ENCODE measurements at regions not wholly inside any gene's neighbourhood (a gene's known extent, or its start where the extent isn't known, plus 50 kb on each side); places are given as distances from the start of the nearest gene placed in this dataset.

DNA sequence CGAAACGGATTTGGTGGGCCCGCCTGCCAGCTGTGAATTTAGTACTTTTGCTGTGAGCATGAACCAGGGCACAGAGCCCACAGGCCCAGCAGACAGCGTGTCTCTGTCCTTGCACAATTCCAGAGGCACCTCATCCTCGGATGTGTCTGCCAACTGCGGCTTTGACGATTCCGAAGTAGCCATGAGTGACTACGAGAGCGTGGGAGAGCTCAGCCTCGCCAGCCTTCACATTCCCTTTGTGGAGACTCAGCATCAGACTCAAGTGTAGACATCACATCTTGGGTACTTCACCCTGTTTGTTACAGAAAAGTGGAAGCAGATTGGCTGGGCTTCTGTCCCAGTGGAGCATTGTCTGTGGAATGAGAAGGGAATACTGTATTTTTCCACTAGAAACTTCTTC, 78.6 kb upstream of the MTNR1B start:
- ChIA-PET CTCF (ENCODE audit: low intra/inter-chr PET ratio, low total read pairs) (no interaction called here), POLR2A (no interaction called here)
- Histone ChIP-seq H3K4me3 (replicated peaks in 1 of 3; ENCODE audit: insufficient read depth in 1 of 3, low read depth in 2 of 3, low read length in 3 of 3) (no peak overlapping the region), H4K20me1 (ENCODE audit: insufficient read depth, low read length) (no peaks in the 10 kb centered on the region), H3K4me1 (ENCODE audit: insufficient read depth, low read length) (no peaks in the 10 kb centered on the region), H3K79me2 (ENCODE audit: insufficient read depth, low read length) (no peaks in the 10 kb centered on the region), H3K27ac (ENCODE audit: extremely low read length, insufficient read depth, low read length) (no peak overlapping the region), H3K36me3 (replicated peaks in 1 of 2; ENCODE audit: control insufficient read depth in 1 of 2, insufficient read depth in 2 of 2, low read length in 2 of 2) (no peaks in the 10 kb centered on the region), H3K4me2 (ENCODE audit: low read depth, low read length) (no peak overlapping the region), H3K9ac (ENCODE audit: insufficient read depth, low read depth, low read length) (no peak overlapping the region), H3K9me3 (ENCODE audit: low read length) (no peaks in the 10 kb centered on the region), H2AFZ (ENCODE audit: low read length) (no peak overlapping the region), H3K27me3 (ENCODE audit: control insufficient read depth in 1 of 2, insufficient read depth in 2 of 2, low read length in 2 of 2) (no peaks in the 10 kb centered on the region)
- WGBS (ENCODE audit: low lambda C conversion rate) = 62% methylated on average over 7 of the region's 11 CpGs
- DNase-seq (ENCODE audit: low spot score) (no peak), FAIRE-seq (no peak), ATAC-seq (no peak)
- in situ Hi-C loops (cut with HindIII; ENCODE audit: extremely low pct_ligation_motif_present, low pct_unique_long_range_greater_than_20kb) = no loop called here
- intact Hi-C loops (cut with micrococcal nuclease; ENCODE audit: unreplicated experiment) = no loop called here
- TF ChIP-seq ZNF430 (CRISPR knock-in tag; IDR thresholded peaks at IDR 0.05) = no peak
- no peak for TF ChIP-seq TBX2 (CRISPR knock-in tag; IDR thresholded peaks at IDR 0.05; ENCODE audit: borderline replicate concordance)
- TF ChIP-seq EHMT2 (IDR thresholded peaks at IDR 0.05; ENCODE audit: borderline replicate concordance, low read depth, low read length) = no peak
- no peak for TF ChIP-seq CCAR2 (optimal IDR thresholded peaks at IDR 0.05; ENCODE audit: low read depth, low read length)
- TF ChIP-seq ZBTB3 (CRISPR knock-in tag; IDR thresholded peaks at IDR 0.05; ENCODE audit: borderline replicate concordance, low read depth) = no peak
- TF ChIP-seq, protein P1, sequence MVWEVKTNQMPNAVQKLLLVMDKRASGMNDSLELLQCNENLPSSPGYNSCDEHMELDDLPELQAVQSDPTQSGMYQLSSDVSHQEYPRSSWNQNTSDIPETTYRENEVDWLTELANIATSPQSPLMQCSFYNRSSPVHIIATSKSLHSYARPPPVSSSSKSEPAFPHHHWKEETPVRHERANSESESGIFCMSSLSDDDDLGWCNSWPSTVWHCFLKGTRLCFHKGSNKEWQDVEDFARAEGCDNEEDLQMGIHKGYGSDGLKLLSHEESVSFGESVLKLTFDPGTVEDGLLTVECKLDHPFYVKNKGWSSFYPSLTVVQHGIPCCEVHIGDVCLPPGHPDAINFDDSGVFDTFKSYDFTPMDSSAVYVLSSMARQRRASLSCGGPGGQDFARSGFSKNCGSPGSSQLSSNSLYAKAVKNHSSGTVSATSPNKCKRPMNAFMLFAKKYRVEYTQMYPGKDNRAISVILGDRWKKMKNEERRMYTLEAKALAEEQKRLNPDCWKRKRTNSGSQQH (CRISPR knock-in tag; IDR thresholded peaks at IDR 0.05; ENCODE audit: low read depth) = no peak
- TF ChIP-seq RBAK (CRISPR knock-in tag; IDR thresholded peaks at IDR 0.05) = no peak
- no peak for TF ChIP-seq NPAS2 (CRISPR knock-in tag; IDR thresholded peaks at IDR 0.05; ENCODE audit: borderline replicate concordance)
- TF ChIP-seq NKX3-1 (CRISPR knock-in tag; IDR thresholded peaks at IDR 0.05) = no peak
- TF ChIP-seq, protein P2, sequence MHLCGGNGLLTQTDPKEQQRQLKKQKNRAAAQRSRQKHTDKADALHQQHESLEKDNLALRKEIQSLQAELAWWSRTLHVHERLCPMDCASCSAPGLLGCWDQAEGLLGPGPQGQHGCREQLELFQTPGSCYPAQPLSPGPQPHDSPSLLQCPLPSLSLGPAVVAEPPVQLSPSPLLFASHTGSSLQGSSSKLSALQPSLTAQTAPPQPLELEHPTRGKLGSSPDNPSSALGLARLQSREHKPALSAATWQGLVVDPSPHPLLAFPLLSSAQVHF (CRISPR knock-in tag; IDR thresholded peaks at IDR 0.05) = no peak
- TF ChIP-seq ZNF33A (CRISPR knock-in tag; IDR thresholded peaks at IDR 0.05; ENCODE audit: borderline replicate concordance) = no peak
- TF ChIP-seq ZNF33B (CRISPR knock-in tag; IDR thresholded peaks at IDR 0.05) = no peak
- TF ChIP-seq IRX3 (CRISPR knock-in tag; IDR thresholded peaks at IDR 0.05; ENCODE audit: borderline replicate concordance, low read depth) = no peak
- TF ChIP-seq PCBP2 (optimal IDR thresholded peaks at IDR 0.05; ENCODE audit: low read depth, low read length, poor library complexity, severe bottlenecking) = no peak
- no peak for TF ChIP-seq ZNF644 (CRISPR knock-in tag; IDR thresholded peaks at IDR 0.05; ENCODE audit: low read depth)
- TF ChIP-seq CCDC6 (CRISPR knock-in tag; IDR thresholded peaks at IDR 0.05) = no peak
- no TSS peak for BruUV-seq (replicated peaks)
